ENCODE measurements at regions not wholly inside any gene's neighbourhood (a gene's known extent, or its start where the extent isn't known, plus 50 kb on each side); places are given as distances from the start of the nearest gene placed in this dataset.

GRCh38 chrX:116930311-116930710 lies 467.5 kb upstream of the CT83 start:
- TF ChIP-seq, protein P1, sequence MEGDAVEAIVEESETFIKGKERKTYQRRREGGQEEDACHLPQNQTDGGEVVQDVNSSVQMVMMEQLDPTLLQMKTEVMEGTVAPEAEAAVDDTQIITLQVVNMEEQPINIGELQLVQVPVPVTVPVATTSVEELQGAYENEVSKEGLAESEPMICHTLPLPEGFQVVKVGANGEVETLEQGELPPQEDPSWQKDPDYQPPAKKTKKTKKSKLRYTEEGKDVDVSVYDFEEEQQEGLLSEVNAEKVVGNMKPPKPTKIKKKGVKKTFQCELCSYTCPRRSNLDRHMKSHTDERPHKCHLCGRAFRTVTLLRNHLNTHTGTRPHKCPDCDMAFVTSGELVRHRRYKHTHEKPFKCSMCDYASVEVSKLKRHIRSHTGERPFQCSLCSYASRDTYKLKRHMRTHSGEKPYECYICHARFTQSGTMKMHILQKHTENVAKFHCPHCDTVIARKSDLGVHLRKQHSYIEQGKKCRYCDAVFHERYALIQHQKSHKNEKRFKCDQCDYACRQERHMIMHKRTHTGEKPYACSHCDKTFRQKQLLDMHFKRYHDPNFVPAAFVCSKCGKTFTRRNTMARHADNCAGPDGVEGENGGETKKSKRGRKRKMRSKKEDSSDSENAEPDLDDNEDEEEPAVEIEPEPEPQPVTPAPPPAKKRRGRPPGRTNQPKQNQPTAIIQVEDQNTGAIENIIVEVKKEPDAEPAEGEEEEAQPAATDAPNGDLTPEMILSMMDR (conservative IDR thresholded peaks at IDR 0.05; ENCODE audit: low read length) = no peak
- no peak for TF ChIP-seq EZH2phosphoT487 (IDR thresholded peaks at IDR 0.05; ENCODE audit: borderline replicate concordance, low read depth, low read length)
